Stimulated activated CD4-positive, alpha-beta T cell treated with anti-CD3 and anti-CD28 coated beads, TNF-alpha, amount 100 ng/mL, for 24 hours (primary cell): ENCODE measurements at regions not wholly inside any gene's neighbourhood (a gene's known extent, or its start where the extent isn't known, plus 50 kb on each side); places are given as distances from the start of the nearest gene placed in this dataset.

ENCODE experiments used
- DNase-seq, 3 experiments: peaks; one replicate each; pipeline ENCODE4 v3.0.0-alpha.2; 2020; ENCODE audit warnings: low read depth in 3 of 3

GRCh38 chr1:163877016-163877415 lies 555.3 kb downstream of the NUF2 start:
- no peak for DNase-seq

- DNase-seq, result no peak
These were observed 563.8 kb downstream of the NUF2 start for GRCh38 chr1:163885510-163885909.

- no peak for DNase-seq
These were observed 574.2 kb downstream of the NUF2 start for GRCh38 chr1:163896001-163896400.

- DNase-seq, result no peak
These were observed 575.8 kb downstream of the NUF2 start for GRCh38 chr1:163897412-163898155.

GRCh38 chr1:163906283-163906682 lies 584.5 kb downstream of the NUF2 start:
- DNase-seq, result no peak

- no peak for DNase-seq
These were observed 590.6 kb downstream of the NUF2 start for GRCh38 chr1:163912170-163912884.

- no peak for DNase-seq
These were observed 593.1 kb downstream of the NUF2 start for GRCh38 chr1:163914785-163915413.

- DNase-seq, result no peak
These were observed 601.0 kb downstream of the NUF2 start for GRCh38 chr1:163922743-163923201.

GRCh38 chr1:163924041-163924440 lies 602.3 kb downstream of the NUF2 start:
- DNase-seq, result no peak

- no peak for DNase-seq
These were observed 605.7 kb downstream of the NUF2 start for GRCh38 chr1:163927493-163927892.

- DNase-seq, result no peak
These were observed 606.3 kb downstream of the NUF2 start for GRCh38 chr1:163928069-163928468.

- DNase-seq, result no peak
These were observed 606.9 kb downstream of the NUF2 start for GRCh38 chr1:163928651-163929050.

- DNase-seq, result no peak
These were observed 611.1 kb downstream of the NUF2 start for GRCh38 chr1:163932901-163933300.

- DNase-seq, result no peak
These were observed 611.7 kb downstream of the NUF2 start for GRCh38 chr1:163933437-163933836.

- no peak for DNase-seq
These were observed 614.1 kb downstream of the NUF2 start for GRCh38 chr1:163935738-163936374.

- DNase-seq, result no peak
These were observed 599.4 kb upstream of the PBX1 start for GRCh38 chr1:163959622-163960021.

- DNase-seq, result no peak
These were observed 588.8 kb upstream of the PBX1 start for GRCh38 chr1:163970151-163970550.

GRCh38 chr1:163970699-163971098 lies 588.3 kb upstream of the PBX1 start:
- no peak for DNase-seq

GRCh38 chr1:163973586-163973985 lies 585.4 kb upstream of the PBX1 start:
- no peak for DNase-seq

GRCh38 chr1:163974120-163974519 lies 584.9 kb upstream of the PBX1 start:
- no peak for DNase-seq

- no peak for DNase-seq
These were observed 578.6 kb upstream of the PBX1 start for GRCh38 chr1:163980394-163980793.

- DNase-seq, result no peak
These were observed 577.4 kb upstream of the PBX1 start for GRCh38 chr1:163981500-163982030.
